OCI-LY3 (cell line): ENCODE measurements at regions not wholly inside any gene's neighbourhood (a gene's known extent, or its start where the extent isn't known, plus 50 kb on each side); places are given as distances from the start of the nearest gene placed in this dataset.

Experiments used
- EZH2phosphoT487 ChIP-seq: fragments of 200-600 bp; shearing (Covaris generic); IDR thresholded peaks from 2 replicates; pipeline ENCODE4 v1.6.1; 2018; ENCODE audit warnings: antibody characterized with exemption, mixed run types, low read depth
- TF ChIP-seq, protein P1 (sequence below): fragments of 200-600, 300-600 bp; sonication (generic); IDR thresholded peaks from 2 replicates; pipeline ENCODE4 v1.5.1; 2014; ENCODE audit warnings: antibody characterized with exemption, low read length, low read depth

- TF ChIP-seq, protein P1, sequence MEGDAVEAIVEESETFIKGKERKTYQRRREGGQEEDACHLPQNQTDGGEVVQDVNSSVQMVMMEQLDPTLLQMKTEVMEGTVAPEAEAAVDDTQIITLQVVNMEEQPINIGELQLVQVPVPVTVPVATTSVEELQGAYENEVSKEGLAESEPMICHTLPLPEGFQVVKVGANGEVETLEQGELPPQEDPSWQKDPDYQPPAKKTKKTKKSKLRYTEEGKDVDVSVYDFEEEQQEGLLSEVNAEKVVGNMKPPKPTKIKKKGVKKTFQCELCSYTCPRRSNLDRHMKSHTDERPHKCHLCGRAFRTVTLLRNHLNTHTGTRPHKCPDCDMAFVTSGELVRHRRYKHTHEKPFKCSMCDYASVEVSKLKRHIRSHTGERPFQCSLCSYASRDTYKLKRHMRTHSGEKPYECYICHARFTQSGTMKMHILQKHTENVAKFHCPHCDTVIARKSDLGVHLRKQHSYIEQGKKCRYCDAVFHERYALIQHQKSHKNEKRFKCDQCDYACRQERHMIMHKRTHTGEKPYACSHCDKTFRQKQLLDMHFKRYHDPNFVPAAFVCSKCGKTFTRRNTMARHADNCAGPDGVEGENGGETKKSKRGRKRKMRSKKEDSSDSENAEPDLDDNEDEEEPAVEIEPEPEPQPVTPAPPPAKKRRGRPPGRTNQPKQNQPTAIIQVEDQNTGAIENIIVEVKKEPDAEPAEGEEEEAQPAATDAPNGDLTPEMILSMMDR: no peak
- no peak for TF ChIP-seq EZH2phosphoT487
Observed at GRCh38 chr6:157732007-157732406, 91.0 kb upstream of the SNX9 start.
